NCI-H524 (cell line): ENCODE measurements at regions not wholly inside any gene's neighbourhood (a gene's known extent, or its start where the extent isn't known, plus 50 kb on each side); places are given as distances from the start of the nearest gene placed in this dataset.

Source experiments
- DNase-seq, 2 experiments: peaks; one replicate each; lab custom pipeline; 2025; lab: John Stamatoyannopoulos, UW

- no peak for DNase-seq
These were observed 73.6 kb upstream of the NXPH2 start for GRCh38 chr2:138853761-138854160.

DNA sequence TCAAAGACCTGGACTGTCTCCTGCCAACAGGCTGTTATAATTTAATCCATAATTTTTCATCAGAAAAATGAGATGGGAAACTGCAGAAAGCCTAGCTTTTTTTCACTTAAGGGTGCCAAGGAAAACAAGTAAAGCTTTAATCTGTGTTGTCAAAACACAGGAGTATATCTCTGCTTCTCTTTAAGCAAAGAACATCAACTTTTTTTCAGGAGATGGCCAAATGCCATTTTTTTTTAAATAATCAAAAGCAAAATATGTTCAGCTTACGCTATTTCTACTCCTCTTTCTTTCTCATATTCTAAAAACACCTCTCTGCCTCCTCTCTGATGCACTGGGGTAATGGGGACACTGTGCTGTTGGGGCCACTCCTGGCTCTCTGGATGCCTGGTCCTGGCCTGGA, 73.1 kb upstream of the NXPH2 start:
- no peak for DNase-seq

GRCh38 chr2:138846216-138846821, 66.1 kb upstream of the NXPH2 start:
- peak in 1 of 2 experiments; percentile 78 for DNase-seq

DNA sequence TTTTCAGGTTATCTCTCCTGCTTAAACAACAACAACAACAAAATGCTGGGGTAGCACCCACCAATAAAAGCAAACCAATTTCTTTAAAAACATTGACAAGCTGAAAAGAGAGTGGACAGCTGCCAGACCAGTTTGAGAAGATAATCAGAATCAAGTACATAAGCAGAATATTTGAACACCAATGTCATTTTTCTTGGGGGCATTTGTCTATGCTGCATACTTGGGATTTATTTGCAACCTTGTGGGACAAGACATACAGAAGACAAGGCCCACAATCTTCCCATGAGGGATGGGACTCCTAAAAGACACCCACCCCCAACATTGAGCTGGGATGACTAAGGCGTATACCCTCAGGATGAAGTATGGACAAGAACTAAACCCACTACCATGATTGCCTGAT, 62.2 kb upstream of the NXPH2 start:
- no peak for DNase-seq

GRCh38 chr2:138841459-138841858, 61.3 kb upstream of the NXPH2 start:
- peak; percentile 31 to 44 for DNase-seq

- peak in 1 of 2 experiments; percentile 17 for DNase-seq
These were observed 58.8 kb upstream of the NXPH2 start for GRCh38 chr2:138838851-138839620.

- DNase-seq = no peak
These were observed 51.5 kb upstream of the NXPH2 start for GRCh38 chr2:138831691-138832090.

DNA sequence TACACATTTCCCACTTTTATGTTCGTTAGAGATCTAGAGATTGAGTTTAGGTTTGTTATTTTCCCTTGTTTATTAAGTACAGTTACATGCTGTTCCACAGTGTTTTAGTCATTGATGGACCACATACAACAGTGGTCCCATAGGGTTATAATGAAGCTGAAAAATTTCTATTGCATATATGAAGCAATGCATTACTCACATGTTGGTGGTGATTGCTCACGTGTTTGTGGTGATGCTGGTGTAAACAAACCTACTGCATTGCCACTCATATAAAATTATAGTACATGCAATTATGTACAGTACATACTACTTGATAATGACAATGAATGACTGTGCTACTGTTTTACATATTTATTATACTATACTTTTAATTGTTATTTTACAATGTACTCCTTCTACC, 51.0 kb upstream of the NXPH2 start:
- no peak for DNase-seq

- no peak for DNase-seq
These were observed 50.4 kb upstream of the NXPH2 start for GRCh38 chr2:138830547-138830946.
